ENCODE measurements at regions not wholly inside any gene's neighbourhood (a gene's known extent, or its start where the extent isn't known, plus 50 kb on each side); places are given as distances from the start of the nearest gene placed in this dataset.

DNA sequence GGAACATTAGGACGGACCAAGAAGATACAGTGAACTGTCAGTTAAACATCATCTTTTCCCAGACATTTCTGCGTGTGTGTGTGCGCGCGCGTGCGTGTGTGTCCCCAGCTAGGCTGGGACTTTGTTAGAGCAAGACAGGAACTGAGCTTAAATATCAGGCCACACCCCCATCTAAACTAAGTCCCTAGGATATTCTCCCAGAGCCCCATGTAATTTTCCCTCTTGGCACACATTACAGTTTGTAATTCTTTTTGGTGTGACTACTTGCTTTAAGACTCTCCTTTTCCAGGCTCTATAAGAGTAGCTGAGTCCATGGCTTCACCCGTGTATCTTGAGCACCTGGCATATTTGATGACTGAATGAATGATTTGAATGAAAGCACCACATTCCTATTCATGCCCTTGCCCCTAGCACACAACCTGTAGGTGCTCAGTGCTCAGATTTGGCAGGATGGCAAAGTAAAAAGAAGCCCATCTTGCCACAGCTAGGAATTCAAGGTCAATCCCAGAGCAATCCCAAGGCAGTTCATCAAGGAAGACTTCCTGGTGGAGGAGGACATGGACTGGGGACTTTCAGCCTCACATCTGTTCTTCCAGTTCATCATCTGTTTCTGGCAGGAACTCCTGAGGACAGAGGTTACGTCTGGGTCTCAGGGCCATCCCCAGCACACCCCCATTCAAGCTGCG is 69.2 kb downstream of the MRPL14 start:
- TF ChIP-seq, protein P1, sequence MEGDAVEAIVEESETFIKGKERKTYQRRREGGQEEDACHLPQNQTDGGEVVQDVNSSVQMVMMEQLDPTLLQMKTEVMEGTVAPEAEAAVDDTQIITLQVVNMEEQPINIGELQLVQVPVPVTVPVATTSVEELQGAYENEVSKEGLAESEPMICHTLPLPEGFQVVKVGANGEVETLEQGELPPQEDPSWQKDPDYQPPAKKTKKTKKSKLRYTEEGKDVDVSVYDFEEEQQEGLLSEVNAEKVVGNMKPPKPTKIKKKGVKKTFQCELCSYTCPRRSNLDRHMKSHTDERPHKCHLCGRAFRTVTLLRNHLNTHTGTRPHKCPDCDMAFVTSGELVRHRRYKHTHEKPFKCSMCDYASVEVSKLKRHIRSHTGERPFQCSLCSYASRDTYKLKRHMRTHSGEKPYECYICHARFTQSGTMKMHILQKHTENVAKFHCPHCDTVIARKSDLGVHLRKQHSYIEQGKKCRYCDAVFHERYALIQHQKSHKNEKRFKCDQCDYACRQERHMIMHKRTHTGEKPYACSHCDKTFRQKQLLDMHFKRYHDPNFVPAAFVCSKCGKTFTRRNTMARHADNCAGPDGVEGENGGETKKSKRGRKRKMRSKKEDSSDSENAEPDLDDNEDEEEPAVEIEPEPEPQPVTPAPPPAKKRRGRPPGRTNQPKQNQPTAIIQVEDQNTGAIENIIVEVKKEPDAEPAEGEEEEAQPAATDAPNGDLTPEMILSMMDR (IDR thresholded peaks at IDR 0.05) = no peak

DNA sequence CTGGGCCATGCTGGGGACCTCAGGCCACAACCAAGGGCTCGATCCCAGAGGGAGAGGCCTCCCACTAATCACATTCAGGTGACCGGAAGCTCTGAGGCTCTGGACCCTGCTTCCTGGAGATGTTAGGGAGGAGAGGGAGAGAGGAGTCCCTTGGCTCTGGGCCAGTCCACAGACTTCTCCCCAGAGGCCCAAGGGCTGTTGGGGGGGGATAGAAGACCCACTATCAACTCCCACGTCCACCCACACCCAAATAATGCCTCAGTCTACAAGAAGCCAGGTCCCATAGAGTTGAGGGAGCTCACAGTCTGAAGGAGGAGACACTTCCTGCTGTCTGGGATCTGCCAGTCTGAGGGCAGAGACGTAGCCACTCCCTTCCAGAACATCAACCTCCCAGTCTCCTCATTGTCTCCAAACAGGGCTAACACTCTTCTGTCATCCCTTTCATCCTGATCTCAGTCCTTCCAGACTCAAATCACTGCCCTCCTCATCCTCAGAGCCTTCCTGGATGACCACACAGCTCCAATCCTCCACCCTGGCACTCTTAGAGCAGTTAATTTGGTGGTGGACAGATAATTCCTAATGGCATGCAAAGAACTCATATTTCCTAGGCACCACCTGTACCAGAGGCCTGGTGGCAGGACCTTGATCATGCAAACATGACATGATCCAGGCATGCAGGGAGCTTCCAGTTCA is 69.9 kb downstream of the MRPL14 start:
- TF ChIP-seq, protein P1 (IDR thresholded peaks at IDR 0.05) = no peak

DNA sequence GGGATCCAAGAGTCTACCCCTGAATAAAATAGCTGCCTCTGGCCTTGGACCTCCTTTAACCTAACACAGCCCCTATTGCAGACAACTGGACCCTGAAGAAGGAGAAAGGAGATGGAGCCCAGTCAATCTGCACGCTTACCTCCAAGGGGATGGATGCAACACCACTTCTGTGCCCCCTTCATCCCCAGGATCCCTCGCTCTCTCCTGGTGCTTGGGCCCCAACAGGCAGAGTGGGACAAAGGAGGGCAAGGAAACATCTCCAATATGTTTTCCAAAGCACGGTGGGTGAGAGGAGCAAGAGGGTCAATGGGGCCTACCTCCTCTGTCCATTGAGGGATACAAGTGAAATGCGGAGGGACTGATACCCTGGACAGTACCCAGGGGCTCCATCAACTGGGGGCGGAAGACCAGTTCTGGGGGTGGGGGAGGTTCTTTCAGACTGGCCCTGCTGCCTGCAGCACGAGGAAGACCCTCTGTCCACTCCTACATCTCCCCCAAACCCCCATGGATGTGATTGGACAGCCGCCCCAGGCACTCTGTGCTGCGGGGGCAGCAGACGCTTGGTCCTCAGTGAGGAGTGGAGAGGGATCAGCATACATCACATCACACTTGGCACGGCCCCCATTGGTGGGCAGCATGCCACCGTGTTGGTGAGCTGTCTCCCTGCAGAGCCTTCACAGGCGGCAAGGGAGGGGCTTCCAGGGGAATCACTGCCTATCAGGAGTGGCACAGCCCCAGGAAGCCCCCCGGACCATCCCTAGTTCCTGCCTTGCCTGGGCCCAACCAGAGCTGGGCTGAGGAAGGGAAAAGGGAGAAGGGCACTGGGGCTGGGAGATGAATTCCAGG is 70.6 kb downstream of the MRPL14 start:
- TF ChIP-seq, protein P1 (IDR thresholded peaks at IDR 0.05) = no peak

DNA sequence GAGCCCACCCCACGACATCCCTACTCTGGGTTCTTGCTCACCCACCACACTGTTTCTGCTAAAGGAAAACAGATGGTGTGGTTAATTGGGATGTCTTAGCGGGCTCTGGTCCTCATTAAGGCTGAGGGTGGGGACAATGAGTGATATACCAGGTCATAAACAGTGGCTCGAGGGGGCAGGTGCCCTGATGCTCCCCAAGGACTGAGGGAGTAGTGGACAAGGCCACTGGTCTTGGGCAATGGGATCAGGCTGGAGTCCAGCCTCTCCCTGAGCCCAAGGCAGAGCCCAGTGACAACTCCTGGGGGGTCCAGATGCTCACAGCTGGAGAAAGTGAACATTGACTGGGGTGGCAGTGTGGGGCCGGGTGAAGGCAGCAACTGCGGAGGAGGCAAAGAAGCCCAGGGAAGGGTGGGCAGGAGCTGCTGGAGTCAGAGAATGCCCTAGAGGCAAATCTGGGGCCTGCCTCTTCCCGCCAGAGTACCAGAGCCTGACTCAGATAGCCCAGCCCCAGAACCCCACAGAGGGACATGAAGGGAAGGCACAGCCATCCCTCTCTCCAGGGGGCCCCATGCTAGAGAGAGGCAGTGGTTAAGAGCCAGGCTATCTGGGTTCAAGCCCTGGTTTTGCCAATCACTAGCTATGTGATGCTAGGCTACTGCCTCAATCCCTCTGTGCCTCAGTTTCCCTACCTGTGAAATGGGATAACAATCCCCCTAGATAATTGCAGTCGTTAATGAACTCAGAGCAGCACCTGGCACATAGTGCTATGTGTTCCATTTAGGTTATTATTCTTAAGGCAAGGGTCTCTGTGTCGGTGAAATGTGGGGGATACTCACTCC is 72.3 kb downstream of the MRPL14 start:
- TF ChIP-seq, protein P1 (IDR thresholded peaks at IDR 0.05) = no peak

DNA sequence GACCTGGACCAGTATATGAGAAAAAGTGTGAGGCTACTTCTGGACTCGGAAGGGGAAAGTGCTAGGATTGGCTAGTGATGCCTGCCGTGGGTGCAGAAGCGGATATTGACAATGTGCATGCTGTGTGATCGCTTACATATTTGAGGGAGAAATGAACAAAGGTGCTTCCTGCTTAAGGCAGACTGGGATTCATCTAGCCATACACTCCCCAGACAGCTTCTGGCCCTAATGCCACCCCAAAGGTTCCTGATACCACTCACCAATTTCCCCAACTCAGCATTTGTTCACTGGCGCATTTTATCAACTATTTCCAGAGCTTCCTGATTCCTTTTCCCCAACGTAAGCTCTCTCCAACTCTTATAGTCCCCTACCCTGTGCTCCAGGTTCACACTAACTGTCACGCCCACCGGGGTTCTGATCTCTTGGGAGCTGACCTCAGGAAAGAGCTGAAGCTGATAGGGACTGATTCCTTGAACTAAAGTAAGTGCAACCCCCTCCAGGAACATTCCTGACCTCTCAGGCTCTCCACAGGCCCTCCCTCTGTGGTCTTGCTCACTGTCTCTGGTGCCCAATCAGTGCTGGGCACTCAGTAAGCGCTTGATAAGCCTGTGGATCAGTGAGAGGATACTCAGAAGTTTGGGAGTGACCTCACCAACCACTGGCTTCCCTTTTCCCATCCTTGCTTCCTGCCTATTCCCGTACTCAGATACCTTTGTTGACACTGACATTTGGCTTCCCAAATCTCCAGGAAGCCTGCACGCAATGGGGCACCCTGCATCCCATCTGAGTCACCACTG is 73.3 kb downstream of the MRPL14 start:
- TF ChIP-seq, protein P1 (IDR thresholded peaks at IDR 0.05) = no peak

DNA sequence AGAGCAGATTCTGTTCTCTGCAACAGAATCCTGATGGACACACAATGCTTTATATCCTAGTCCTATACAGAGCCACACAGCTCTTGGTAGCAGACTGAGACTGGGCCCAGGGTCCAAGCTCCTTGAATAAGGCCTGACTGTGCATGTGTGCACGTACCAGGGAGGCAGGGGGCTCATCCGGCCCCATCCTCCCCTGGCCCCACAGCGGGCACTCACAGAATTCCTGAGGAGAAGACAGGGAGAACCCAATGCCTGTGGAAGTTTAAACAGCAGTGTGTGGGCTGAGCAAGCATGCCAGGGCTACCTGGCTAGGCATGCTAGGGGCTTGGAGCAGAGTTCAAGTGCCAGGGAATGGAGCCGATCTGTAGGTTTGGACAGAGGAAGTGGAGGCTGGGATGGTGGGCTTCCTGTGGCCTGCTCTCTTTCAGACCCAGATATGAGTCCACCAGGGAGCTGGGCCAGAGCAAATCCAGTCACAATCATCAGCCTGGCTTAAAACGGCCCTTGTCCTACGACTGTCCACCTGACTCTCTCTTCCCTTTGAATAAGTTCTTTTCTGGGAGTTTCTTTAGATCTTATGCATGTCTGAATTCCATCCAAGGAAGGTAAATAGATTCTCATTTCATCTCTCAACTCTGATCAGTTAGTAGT is 74.0 kb downstream of the MRPL14 start:
- TF ChIP-seq, protein P1 (IDR thresholded peaks at IDR 0.05) = no peak

Data from LNCAP (cell line).